ENCODE measurements at regions not wholly inside any gene's neighbourhood (a gene's known extent, or its start where the extent isn't known, plus 50 kb on each side); places are given as distances from the start of the nearest gene placed in this dataset.
"Not testable (repeated sequence)": the region's sequence is repeated elsewhere in the genome, so short reads cannot be mapped to it uniquely, and the experiment has no call there.

GRCh38 chr7:91353848-91354247 lies 89.6 kb downstream of the FZD1 start:
- DNase-seq (ENCODE audit: low spot score) (no peak), ATAC-seq (peak; percentile 38)
- intact Hi-C loops (cut with DNase I) = no loop called here

GRCh38 chr7:91355695-91356435 lies 91.6 kb downstream of the FZD1 start:
- intact Hi-C loops (cut with DNase I) = no loop called here
- ATAC-seq (no peak), DNase-seq (ENCODE audit: low spot score) (no peak)

GRCh38 chr7:91356915-91357314 lies 92.7 kb downstream of the FZD1 start:
- DNase-seq (ENCODE audit: low spot score) (no peak), ATAC-seq (no peak)

GRCh38 chr7:91357379-91357778 lies 93.1 kb downstream of the FZD1 start:
- DNase-seq (ENCODE audit: low spot score) = no peak
- no peak for ATAC-seq
- intact Hi-C loops (cut with DNase I) = no loop called here

More at GRCh38 chr7:91356915-91357314, 92.7 kb downstream of the FZD1 start:
- intact Hi-C loops (cut with DNase I) = no loop called here

- DNase-seq (ENCODE audit: low spot score) (no peak), ATAC-seq (no peak)
- intact Hi-C loops (cut with DNase I) = no loop called here
These were observed 93.7 kb downstream of the FZD1 start for GRCh38 chr7:91357901-91358300.

GRCh38 chr7:91358303-91358702 lies 94.1 kb downstream of the FZD1 start:
- DNase-seq (ENCODE audit: low spot score) (no peak), ATAC-seq (no peak)
- intact Hi-C loops (cut with DNase I) = no loop called here

- DNase-seq (ENCODE audit: low spot score); ATAC-seq; intact Hi-C loops (cut with DNase I): not testable (repeated sequence)
These were observed 100.9 kb downstream of the FZD1 start for GRCh38 chr7:91365097-91365496.

- intact Hi-C loops (cut with DNase I) = no loop called here
- DNase-seq (ENCODE audit: low spot score) (no peak), ATAC-seq (no peak)
These were observed 101.9 kb downstream of the FZD1 start for GRCh38 chr7:91366091-91366490.

- ATAC-seq (no peak), DNase-seq (ENCODE audit: low spot score) (no peak)
- intact Hi-C loops (cut with DNase I) = no loop called here
These were observed 103.8 kb downstream of the FZD1 start for GRCh38 chr7:91367812-91368578.

GRCh38 chr7:91372323-91372722 lies 108.1 kb downstream of the FZD1 start:
- DNase-seq (ENCODE audit: low spot score) (no peak), ATAC-seq (no peak)
- intact Hi-C loops (cut with DNase I) = no loop called here

GRCh38 chr7:91373111-91373800 lies 109.0 kb downstream of the FZD1 start:
- intact Hi-C loops (cut with DNase I) = no loop called here
- DNase-seq (ENCODE audit: low spot score) (no peak), ATAC-seq (no peak)

- intact Hi-C loops (cut with DNase I) = no loop called here
- no peak for ATAC-seq
- DNase-seq (ENCODE audit: low spot score) = no peak
These were observed 110.2 kb downstream of the FZD1 start for GRCh38 chr7:91374321-91374989.

- intact Hi-C loops (cut with DNase I) = no loop called here
These were observed 111.1 kb downstream of the FZD1 start for GRCh38 chr7:91375378-91375777.

GRCh38 chr7:91378131-91378530 lies 113.9 kb downstream of the FZD1 start:
- no peak for ATAC-seq
- intact Hi-C loops (cut with DNase I) = no loop called here
- DNase-seq (ENCODE audit: low spot score) = no peak

More at GRCh38 chr7:91375378-91375777, 111.1 kb downstream of the FZD1 start:
- ATAC-seq (no peak), DNase-seq (ENCODE audit: low spot score) (no peak)

- no peak for ATAC-seq
- no peak for DNase-seq (ENCODE audit: low spot score)
- intact Hi-C loops (cut with DNase I) = no loop called here
These were observed 115.0 kb downstream of the FZD1 start for GRCh38 chr7:91379236-91379635.

- DNase-seq (ENCODE audit: low spot score) (no peak), ATAC-seq (no peak)
- intact Hi-C loops (cut with DNase I) = no loop called here
These were observed 115.8 kb downstream of the FZD1 start for GRCh38 chr7:91379991-91380390.

- no peak for ATAC-seq
These were observed 119.0 kb downstream of the FZD1 start for GRCh38 chr7:91383053-91383904.

GRCh38 chr7:91383905-91384274 lies 119.7 kb downstream of the FZD1 start:
- ATAC-seq (no peak), DNase-seq (ENCODE audit: low spot score) (no peak)
- intact Hi-C loops (cut with DNase I) = no loop called here

More at GRCh38 chr7:91383053-91383904, 119.0 kb downstream of the FZD1 start:
- no peak for DNase-seq (ENCODE audit: low spot score)
- intact Hi-C loops (cut with DNase I) = no loop called here
